ENCODE measurements at regions not wholly inside any gene's neighbourhood (a gene's known extent, or its start where the extent isn't known, plus 50 kb on each side); places are given as distances from the start of the nearest gene placed in this dataset.
"Not testable (repeated sequence)": the region's sequence is repeated elsewhere in the genome, so short reads cannot be mapped to it uniquely, and the experiment has no call there.

- no peak for DNase-seq (ENCODE audit: low read depth in 1 of 2, low spot score in 1 of 2)
Observed at GRCh38 chr6:147667082-147667481, 158.6 kb downstream of the SAMD5 start.

DNA sequence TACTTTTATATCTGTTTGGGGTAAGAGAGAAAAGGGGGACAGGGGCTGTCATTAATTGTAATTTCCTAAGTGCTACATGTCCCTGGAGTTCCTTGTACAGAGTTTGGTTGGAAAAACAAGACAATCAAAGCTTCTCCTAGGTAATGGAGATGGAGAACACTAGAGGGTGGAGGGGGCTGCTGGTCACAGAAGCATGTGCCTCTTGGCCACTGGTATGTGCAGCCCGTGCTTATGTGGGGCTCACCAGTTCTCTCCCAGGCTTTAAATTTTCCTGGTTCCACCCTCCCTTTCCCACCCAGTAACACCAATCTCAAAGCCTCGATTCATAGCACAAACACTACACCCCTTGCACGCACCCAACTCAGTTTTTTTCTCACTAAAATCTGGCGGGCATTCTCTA, 165.6 kb downstream of the SAMD5 start:
- DNase-seq (ENCODE audit: low read depth in 1 of 2, low spot score in 1 of 2), result no peak

DNA sequence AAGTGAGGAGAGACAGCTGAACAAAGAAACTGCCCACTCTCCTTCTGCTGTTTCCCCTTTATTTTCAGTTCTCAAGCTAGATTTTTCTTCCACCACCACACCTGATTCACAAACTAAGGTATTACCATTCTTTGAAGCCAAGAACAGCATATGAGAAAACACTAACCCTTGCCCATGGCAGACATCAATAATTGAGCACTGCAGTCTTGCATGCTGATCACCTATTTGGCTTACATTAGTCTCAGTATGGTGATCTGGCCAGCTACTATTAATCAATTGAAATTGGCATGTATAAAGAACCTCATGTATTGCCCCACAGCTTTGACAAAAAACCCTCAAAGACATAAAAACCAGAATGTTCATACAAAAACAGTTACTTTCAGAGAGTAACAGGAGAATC, 166.3 kb downstream of the SAMD5 start:
- DNase-seq (ENCODE audit: low read depth in 1 of 2, low spot score in 1 of 2), result no peak

DNA sequence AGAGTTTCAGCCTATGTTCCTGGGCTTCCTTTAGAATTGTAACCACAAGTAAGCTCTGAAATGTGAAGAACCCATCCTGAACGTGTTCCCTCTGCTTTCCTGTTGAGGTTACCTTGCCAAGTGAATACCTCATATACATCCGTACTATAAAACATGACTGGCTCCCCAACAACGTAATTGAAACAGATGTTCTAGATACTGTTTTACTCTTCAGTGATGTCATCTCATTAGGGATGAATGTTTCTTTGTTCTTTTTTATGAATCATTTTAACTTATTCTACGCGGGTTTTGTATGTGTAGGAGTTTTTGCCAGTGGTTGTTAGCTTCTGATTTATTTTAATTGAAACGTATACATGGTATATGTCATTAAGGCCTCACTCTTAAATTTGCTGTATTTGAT, 166.8 kb downstream of the SAMD5 start:
- DNase-seq (ENCODE audit: low read depth in 1 of 2, low spot score in 1 of 2), result no peak

DNA sequence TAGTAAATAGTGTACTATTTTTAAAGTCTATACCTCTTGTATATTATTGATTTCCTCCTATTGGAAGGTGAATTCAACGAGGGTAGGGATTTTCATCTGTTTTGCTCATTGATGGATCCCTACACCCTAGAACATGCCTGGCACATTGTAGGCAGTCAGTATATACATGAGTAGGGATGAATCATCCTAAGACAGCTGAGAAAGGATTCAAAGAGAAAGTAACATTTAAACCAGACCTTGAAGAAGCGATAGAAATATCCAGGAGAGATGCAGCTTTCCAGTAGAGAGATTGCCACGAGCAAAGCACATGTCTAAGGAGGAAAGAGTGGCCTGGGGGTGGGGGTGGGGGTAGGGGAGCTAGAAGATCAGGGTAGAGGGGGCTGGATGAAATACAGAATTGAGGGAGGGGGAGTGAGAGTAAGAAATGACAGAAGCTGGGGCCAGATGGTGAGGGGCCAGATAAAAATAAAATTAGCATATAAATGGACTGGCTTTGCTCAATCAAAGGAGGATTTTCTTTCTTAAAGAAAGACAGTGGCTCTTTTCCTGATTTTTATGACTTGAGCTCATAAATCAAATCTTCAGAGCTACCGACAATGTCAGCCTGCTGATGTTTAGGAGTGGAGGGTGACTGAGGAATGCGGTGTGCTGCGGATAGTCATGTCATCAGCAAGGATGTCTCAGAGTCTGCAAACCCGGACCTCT, 168.2 kb downstream of the SAMD5 start:
- no peak for DNase-seq (ENCODE audit: low read depth in 1 of 2, low spot score in 1 of 2)

GRCh38 chr6:147677647-147678046, 169.2 kb downstream of the SAMD5 start:
- DNase-seq (ENCODE audit: low read depth in 1 of 2, low spot score in 1 of 2), result no peak

DNA sequence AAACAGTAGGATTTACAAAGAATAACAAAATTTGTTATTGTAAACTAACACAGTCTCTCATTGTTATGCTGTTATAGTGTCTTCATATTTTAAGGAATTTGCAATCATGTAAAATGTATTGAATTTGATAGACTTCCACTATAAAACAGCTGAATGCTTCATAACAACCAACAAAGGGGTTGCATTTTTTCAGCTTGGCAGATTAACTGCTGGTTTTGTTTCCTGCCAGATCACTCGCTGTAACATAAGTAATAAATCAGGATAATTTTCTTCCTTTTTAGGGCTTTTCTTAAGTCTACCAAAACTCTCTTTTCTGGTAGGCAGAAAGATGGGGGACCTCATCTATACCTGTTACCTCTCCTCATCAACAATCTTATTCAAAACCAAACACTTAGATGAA, 169.8 kb downstream of the SAMD5 start:
- no peak for DNase-seq (ENCODE audit: low read depth in 1 of 2, low spot score in 1 of 2)

GRCh38 chr6:147684906-147685305, 176.4 kb downstream of the SAMD5 start:
- DNase-seq (ENCODE audit: low read depth in 1 of 2, low spot score in 1 of 2), result no peak

- no peak for DNase-seq (ENCODE audit: low read depth in 1 of 2, low spot score in 1 of 2)
Observed at GRCh38 chr6:147689398-147689797, 180.9 kb downstream of the SAMD5 start.

DNA sequence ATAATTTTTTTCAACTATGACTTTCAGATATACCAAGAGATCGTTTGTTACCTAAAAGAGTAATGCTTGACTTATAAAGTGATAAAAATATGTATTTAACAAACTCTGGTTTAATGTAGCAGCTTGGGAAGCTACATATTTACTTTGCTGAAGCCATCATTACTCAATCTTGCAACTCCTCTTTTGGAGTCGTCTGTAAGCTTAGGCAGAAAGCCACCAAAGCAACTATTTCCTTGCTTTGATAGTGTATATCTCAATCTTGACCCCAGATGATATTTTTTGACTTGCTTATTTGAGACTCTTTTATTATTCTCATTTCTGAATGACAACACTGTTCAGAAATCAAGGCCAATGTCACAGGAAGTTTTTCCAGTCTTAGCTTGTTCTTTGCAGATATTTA, 183.0 kb downstream of the SAMD5 start:
- DNase-seq (ENCODE audit: low read depth in 1 of 2, low spot score in 1 of 2), result no peak

DNA sequence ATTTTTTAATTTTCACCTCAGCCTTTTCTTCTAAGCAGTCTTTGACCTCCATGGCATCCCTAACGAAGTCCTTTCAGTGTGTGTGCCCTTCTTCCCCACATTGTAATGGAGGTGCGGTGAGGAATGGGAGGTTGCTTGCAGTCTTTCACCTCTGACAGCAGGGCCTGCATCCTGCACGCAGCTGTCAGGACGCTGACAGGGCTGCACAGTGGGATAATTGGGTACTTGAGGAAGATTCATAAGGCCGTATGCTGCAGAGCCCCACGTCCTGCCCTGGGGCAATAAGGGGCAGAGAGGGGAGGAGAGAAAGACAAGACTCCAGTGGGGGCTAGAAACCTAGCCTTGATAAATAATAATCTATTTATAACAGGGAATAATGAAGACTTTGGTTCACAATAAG, 184.7 kb downstream of the SAMD5 start:
- DNase-seq (ENCODE audit: low read depth in 1 of 2, low spot score in 1 of 2), result no peak

GRCh38 chr6:147694556-147694955, 186.1 kb downstream of the SAMD5 start:
- DNase-seq (ENCODE audit: low read depth in 1 of 2, low spot score in 1 of 2), result not testable (repeated sequence)

GRCh38 chr6:147695819-147696218, 187.3 kb downstream of the SAMD5 start:
- DNase-seq (ENCODE audit: low read depth in 1 of 2, low spot score in 1 of 2), result no peak

GRCh38 chr6:147699140-147699539, 190.7 kb downstream of the SAMD5 start:
- no peak for DNase-seq (ENCODE audit: low read depth in 1 of 2, low spot score in 1 of 2)

- DNase-seq (ENCODE audit: low read depth in 1 of 2, low spot score in 1 of 2), result no peak
Observed at GRCh38 chr6:147699637-147700036, 191.1 kb downstream of the SAMD5 start.

GRCh38 chr6:147700436-147701209, 192.1 kb downstream of the SAMD5 start:
- no peak for DNase-seq (ENCODE audit: low read depth in 1 of 2, low spot score in 1 of 2)

DNA sequence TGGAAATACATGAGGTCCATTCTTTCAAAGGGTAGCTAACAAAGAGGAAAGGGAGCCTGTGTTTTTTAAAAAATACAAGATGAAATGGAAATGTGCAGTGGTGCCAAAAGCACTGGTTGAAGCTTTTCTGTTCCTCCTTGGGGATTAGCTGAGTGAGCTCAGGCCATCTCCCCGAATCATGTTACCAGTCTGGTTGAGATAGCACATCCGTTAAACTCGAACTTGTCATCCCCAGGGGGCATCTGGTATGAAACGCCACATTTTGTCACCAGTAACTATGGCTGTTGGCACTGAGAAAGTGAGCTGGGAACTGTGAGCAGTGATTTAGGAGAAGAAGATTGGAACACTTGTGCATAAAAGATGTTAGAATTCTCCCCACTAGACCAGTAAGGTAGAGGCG, 196.2 kb downstream of the SAMD5 start:
- DNase-seq (ENCODE audit: low read depth in 1 of 2, low spot score in 1 of 2), result no peak

- no peak for DNase-seq (ENCODE audit: low read depth in 1 of 2, low spot score in 1 of 2)
Observed at GRCh38 chr6:147707524-147707923, 199.0 kb downstream of the SAMD5 start.

- DNase-seq (ENCODE audit: low read depth in 1 of 2, low spot score in 1 of 2), result no peak
Observed at GRCh38 chr6:147708170-147708569, 199.7 kb downstream of the SAMD5 start.

GRCh38 chr6:147709396-147710272, 201.1 kb downstream of the SAMD5 start:
- no peak for DNase-seq (ENCODE audit: low read depth in 1 of 2, low spot score in 1 of 2)

DNA sequence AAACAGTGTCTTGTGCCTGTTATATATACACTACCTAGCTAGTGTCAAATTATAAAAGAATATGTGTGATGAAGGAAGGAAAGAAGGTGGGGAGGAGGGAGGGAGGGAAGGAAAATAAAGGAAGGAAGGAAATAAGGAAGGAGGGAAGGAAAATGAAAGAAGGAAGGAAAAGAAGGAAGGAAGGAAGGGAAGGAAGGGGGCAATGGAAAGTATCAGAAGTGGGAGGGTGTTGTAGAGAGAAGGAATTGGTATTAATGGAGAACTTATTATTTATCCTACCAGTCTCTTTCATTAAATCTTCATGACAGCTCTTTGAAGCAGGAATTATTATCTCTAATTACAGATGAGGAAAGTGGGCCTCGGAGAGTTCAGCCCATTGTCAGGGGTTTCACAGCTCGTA, 202.4 kb downstream of the SAMD5 start:
- DNase-seq (ENCODE audit: low read depth in 1 of 2, low spot score in 1 of 2), result no peak

GRCh38 chr6:147711476-147711875, 203.0 kb downstream of the SAMD5 start:
- DNase-seq (ENCODE audit: low read depth in 1 of 2, low spot score in 1 of 2), result no peak
